Endothelial cell of umbilical vein (primary cell): ENCODE measurements at regions not wholly inside any gene's neighbourhood (a gene's known extent, or its start where the extent isn't known, plus 50 kb on each side); places are given as distances from the start of the nearest gene placed in this dataset.

ENCODE experiments used
- BruUV-seq: library from RNA; stranded (reverse); fragments of 400-500 nt; replicated peaks from 2 replicates; lab custom pipeline; 2021; lab: Mats Ljungman, UMichigan
- CTCF ChIA-PET: fragments of 300-600, 350-600 bp; sonication (Branson Sonifier 250); formaldehyde crosslinking; loops from one replicate; lab custom pipeline; 2021; ENCODE audit warnings: antibody characterized with exemption, inconsistent platforms; lab: Charles Lee
- POLR2A ChIA-PET: fragments of 300-600, 350-600 bp; sonication (Branson Sonifier 250); formaldehyde crosslinking; loops from one replicate; lab custom pipeline; 2021; ENCODE audit warnings: antibody characterized with exemption, inconsistent platforms; lab: Charles Lee
- DNase-seq: peaks from one replicate; pipeline ENCODE4 v3.0.0-alpha.2; 2011; ENCODE audit warnings: low read depth, low spot score
- FAIRE-seq: peaks from 2 replicates; lab custom pipeline; 2011; peaks lifted over from hg19 to GRCh38; lab: Jason Lieb, UNC
- H2AFZ ChIP-seq: 2 replicates; pipeline ENCODE4 v1.6.0; 2012; ENCODE audit warnings: low read depth, low read length, control low read depth, inconsistent platforms
- H3K27ac ChIP-seq: 2 replicates; pipeline ENCODE4 v1.5.1; 2011; ENCODE audit warnings: low read depth, mild to moderate bottlenecking, control low read depth, low read length, moderate library complexity; ENCODE audit not compliant: insufficient read depth
- H3K27me3 ChIP-seq, 2 experiments: 2 replicates each; pipeline versions ENCODE4 v1.6.0 to v1.6.1; 2011; ENCODE audit warnings: low read length in 2 of 2, mixed read lengths in 1 of 2; ENCODE audit not compliant: control insufficient read depth in 2 of 2, insufficient read depth in 2 of 2
- H3K36me3 ChIP-seq, 2 experiments: 2 replicates in 1 of 2; 3 replicates in 1 of 2; pipeline ENCODE4 v1.5.1; 2011; ENCODE audit warnings: low read length in 2 of 2, mild to moderate bottlenecking in 1 of 2, moderate library complexity in 1 of 2; ENCODE audit not compliant: control insufficient read depth in 2 of 2, insufficient read depth in 2 of 2; ENCODE audit errors: extremely low read depth in 1 of 2
- H3K4me1 ChIP-seq: 3 replicates; pipeline ENCODE4 v1.5.1; 2011; ENCODE audit warnings: mild to moderate bottlenecking, low read length; ENCODE audit not compliant: control insufficient read depth, insufficient read depth; ENCODE audit errors: extremely low read depth
- H3K4me2 ChIP-seq: 2 replicates; pipeline ENCODE4 v1.6.1; 2011; ENCODE audit warnings: low read length, control low read depth, mixed read lengths; ENCODE audit not compliant: insufficient read depth
- H3K4me3 ChIP-seq, 3 experiments: fragments of 200-600 bp in 1 of 3; sonication (generic), shearing (Covaris generic) in 1 of 3; replicated peaks in 1 of 3; 2 replicates each; pipeline ENCODE4 v1.5.1; 2011 to 2016; ENCODE audit warnings: control low read depth in 3 of 3, low read length in 3 of 3, mild to moderate bottlenecking in 2 of 3, inconsistent platforms in 1 of 3, low read depth in 1 of 3, moderate library complexity in 1 of 3; ENCODE audit not compliant: insufficient read depth in 1 of 3
- H3K79me2 ChIP-seq: 2 replicates; pipeline ENCODE4 v1.6.0; 2012; ENCODE audit warnings: low read length, inconsistent platforms; ENCODE audit not compliant: control insufficient read depth, insufficient read depth
- H3K9ac ChIP-seq: replicated peaks from 2 replicates; pipeline ENCODE3; 2011; ENCODE audit warnings: low read length, control low read depth; ENCODE audit not compliant: insufficient read depth; ENCODE audit errors: extremely low read depth
- H3K9me1 ChIP-seq: replicated peaks from 3 replicates; pipeline ENCODE4 v1.6.0; 2011; ENCODE audit warnings: mild to moderate bottlenecking, low read length; ENCODE audit not compliant: control insufficient read depth, insufficient read depth; ENCODE audit errors: extremely low read depth
- H3K9me3 ChIP-seq: replicated peaks from 2 replicates; pipeline ENCODE4 v1.5.1; 2012; ENCODE audit warnings: low read length, inconsistent platforms; ENCODE audit not compliant: control insufficient read depth, insufficient read depth
- H4K20me1 ChIP-seq: replicated peaks from 2 replicates; pipeline ENCODE3; 2011; ENCODE audit warnings: mild to moderate bottlenecking, low read length; ENCODE audit not compliant: control insufficient read depth, insufficient read depth; ENCODE audit errors: extremely low read depth
- EZH2 ChIP-seq: IDR thresholded peaks from 2 replicates; pipeline ENCODE4 v1.6.1; 2012; ENCODE audit warnings: borderline replicate concordance, low read depth, mild to moderate bottlenecking, moderate library complexity, low read length, inconsistent platforms; ENCODE audit not compliant: severe bottlenecking
- GATA2 ChIP-seq: IDR thresholded peaks from 2 replicates; pipeline ENCODE4 v1.7.0; 2011; ENCODE audit warnings: low read depth, mild to moderate bottlenecking, moderate library complexity, mixed read lengths, low read length; ENCODE audit not compliant: insufficient read length, insufficient read depth
- MAX ChIP-seq: IDR thresholded peaks from 2 replicates; pipeline ENCODE4 v1.6.1; 2011; ENCODE audit not compliant: insufficient read depth, insufficient read length
- MYC ChIP-seq: IDR thresholded peaks from one replicate; pipeline ENCODE4 v1.6.1; 2011; ENCODE audit warnings: mild to moderate bottlenecking, low read depth, low read length
- POLR2A ChIP-seq: IDR thresholded peaks from 2 replicates; pipeline ENCODE4 v1.6.1; 2012; ENCODE audit warnings: low read depth, mild to moderate bottlenecking, control low read depth, low read length
- POLR2AphosphoS5 ChIP-seq: IDR thresholded peaks from 2 replicates; pipeline ENCODE4 v1.6.1; 2012; ENCODE audit warnings: low read depth, mild to moderate bottlenecking, control low read depth, low read length, moderate library complexity; ENCODE audit not compliant: insufficient read depth
- dilution Hi-C: fragments of 300-500 bp; cut with MboI; formaldehyde crosslinking; loops from one replicate; pipeline ENCODE4 v1.15.0; 2019; ENCODE audit warnings: low sequenced_read_pairs; ENCODE audit not compliant: extremely low pct_ligation_motif_present
- intact Hi-C: fragments of 100-400 bp; cut with micrococcal nuclease; formaldehyde crosslinking; loops from one replicate; pipeline ENCODE4 v1.10.0; 2022

GRCh38 chr9:16246785-16247184 is 623.7 kb downstream of the BNC2 start:
- TF ChIP-seq POLR2A (no peak), POLR2AphosphoS5 (no peak), MAX (no peak), GATA2 (no peak)
- dilution Hi-C loops (no loop called here), intact Hi-C loops (no loop called here)
- H3K9ac ChIP-seq = no peak overlapping the region
- H2AFZ ChIP-seq = no peak overlapping the region
- H3K4me2 ChIP-seq = no peak overlapping the region
- DNase-seq = no peak
- H3K79me2 ChIP-seq = no peaks in the 10 kb centered on the region
- no peaks in the 10 kb centered on the region for H3K9me3 ChIP-seq
- ChIA-PET POLR2A (no interaction called here), CTCF (no interaction called here)
- H3K4me3 ChIP-seq = no peak overlapping the region
- BruUV-seq = no TSS peak
- no peak overlapping the region for H3K27ac ChIP-seq
- no peaks in the 10 kb centered on the region for H3K9me1 ChIP-seq
- no peaks in the 10 kb centered on the region for H3K27me3 ChIP-seq
- no peaks in the 10 kb centered on the region for H3K36me3 ChIP-seq
- H3K4me1 ChIP-seq = no peaks in the 10 kb centered on the region
- H4K20me1 ChIP-seq = no peaks in the 10 kb centered on the region
- no peak for FAIRE-seq

GRCh38 chr9:16247188-16247875 is 623.1 kb downstream of the BNC2 start:
- POLR2A ChIA-PET = no interaction called here
- DNase-seq = no peak
- no peak for FAIRE-seq

More at GRCh38 chr9:16247188-16247875, 623.1 kb downstream of the BNC2 start:
- Histone ChIP-seq H4K20me1 (no peaks in the 10 kb centered on the region), H3K9me3 (no peaks in the 10 kb centered on the region), H3K36me3 (no peaks in the 10 kb centered on the region), H3K9me1 (no peaks in the 10 kb centered on the region), H3K4me3 (no peak overlapping the region), H2AFZ (no peak overlapping the region), H3K27ac (no peak overlapping the region), H3K27me3 (no peaks in the 10 kb centered on the region), H3K9ac (no peak overlapping the region), H3K4me1 (no peaks in the 10 kb centered on the region), H3K4me2 (no peak overlapping the region), H3K79me2 (no peaks in the 10 kb centered on the region)
- TF ChIP-seq POLR2A (no peak), EZH2 (no peak), MYC (no peak)
- intact Hi-C loops = no loop called here
- dilution Hi-C loops = no loop called here
- no TSS peak for BruUV-seq
- CTCF ChIA-PET = interaction anchor here (0.9 to 1.6 kb wide), 2 partner anchors 10 to 44 kb away, joined by 4 to 5 read pairs; no protein-coding TSS in a partner anchor
